GM23248 (cell line): ENCODE measurements at regions not wholly inside any gene's neighbourhood (a gene's known extent, or its start where the extent isn't known, plus 50 kb on each side); places are given as distances from the start of the nearest gene placed in this dataset.
"Not testable (repeated sequence)": the region's sequence is repeated elsewhere in the genome, so short reads cannot be mapped to it uniquely, and the experiment has no call there.

ENCODE experiments used
- DNase-seq: peaks from one replicate; pipeline ENCODE4 v3.0.0-alpha.2; 2015
- H2AFZ ChIP-seq: fragments of 200-600 bp; sonication (generic); 2 replicates; pipeline ENCODE4 v1.6.1; 2016; ENCODE audit warnings: antibody characterized with exemption
- H3F3A ChIP-seq: fragments of 200-600 bp; sonication (generic); 2 replicates; pipeline ENCODE4 v1.6.1; 2016; ENCODE audit warnings: mild to moderate bottlenecking, antibody characterized with exemption, mixed run types; ENCODE audit not compliant: insufficient read depth
- H3K27ac ChIP-seq: fragments of 200-600 bp; sonication (generic); 2 replicates; pipeline ENCODE4 v1.5.1; 2016; ENCODE audit warnings: mild to moderate bottlenecking
- H3K27me3 ChIP-seq: fragments of 200-600 bp; sonication (generic); replicated peaks from 2 replicates; pipeline ENCODE4 v1.6.1; 2016; ENCODE audit warnings: mild to moderate bottlenecking; ENCODE audit not compliant: insufficient read depth
- H3K36me3 ChIP-seq: fragments of 200-600 bp; sonication (generic); 2 replicates; pipeline ENCODE4 v1.6.1; 2016; ENCODE audit warnings: low read depth, mild to moderate bottlenecking
- H3K4me1 ChIP-seq: fragments of 200-600 bp; sonication (generic); 2 replicates; pipeline ENCODE4 v1.6.1; 2016; ENCODE audit warnings: mild to moderate bottlenecking; ENCODE audit not compliant: insufficient read depth
- H3K4me2 ChIP-seq: fragments of 200-600 bp; sonication (generic); one replicate; pipeline ENCODE4 v1.6.1; 2016; ENCODE audit warnings: mild to moderate bottlenecking; ENCODE audit not compliant: unreplicated experiment
- H3K4me3 ChIP-seq: fragments of 200-600 bp; sonication (generic); 2 replicates; pipeline ENCODE4 v1.5.1; 2016; ENCODE audit warnings: mild to moderate bottlenecking
- H3K79me2 ChIP-seq: fragments of 200-600 bp; sonication (generic); 2 replicates; pipeline ENCODE4 v1.6.1; 2016; ENCODE audit warnings: mild to moderate bottlenecking; ENCODE audit not compliant: insufficient read depth
- H3K9ac ChIP-seq: fragments of 200-600 bp; sonication (generic); 2 replicates; pipeline ENCODE4 v1.6.1; 2016; ENCODE audit warnings: mild to moderate bottlenecking
- H3K9me2 ChIP-seq: fragments of 200-600 bp; sonication (generic); 2 replicates; pipeline ENCODE4 v1.6.1; 2016; ENCODE audit warnings: mixed run types, mild to moderate bottlenecking, moderate library complexity; ENCODE audit not compliant: insufficient read depth
- H3K9me3 ChIP-seq: fragments of 200-600 bp; sonication (generic); one replicate; pipeline ENCODE4 v1.6.1; 2017; ENCODE audit warnings: low read depth
- H4K20me1 ChIP-seq: fragments of 200-600 bp; sonication (generic); 2 replicates; pipeline ENCODE4 v1.6.0; 2016; ENCODE audit not compliant: insufficient read depth
- EZH2 ChIP-seq: fragments of 200-600 bp; sonication (generic); IDR thresholded peaks from 2 replicates; pipeline ENCODE4 v1.6.1; 2018; ENCODE audit warnings: antibody characterized with exemption, mild to moderate bottlenecking; ENCODE audit not compliant: insufficient read depth, poor library complexity, severe bottlenecking
- EZH2phosphoT487 ChIP-seq: fragments of 200-600 bp; sonication (generic); IDR thresholded peaks from 2 replicates; pipeline ENCODE4 v1.6.1; 2018; ENCODE audit warnings: antibody characterized with exemption, moderate library complexity, mild to moderate bottlenecking, low read depth; ENCODE audit not compliant: insufficient read depth
- WGBS, 2 experiments: methylation state at CpG; one replicate each; pipeline ENCODE4 v1.1.6; 2015 to 2017; ENCODE audit warnings: low lambda C conversion rate in 2 of 2, low coverage in 1 of 2; ENCODE audit errors: missing lambda C conversion rate in 2 of 2; 5-methylcytosine and 5-hydroxymethylcytosine counted together
- in situ Hi-C: fragments of 300-500 bp; cut with MboI; formaldehyde crosslinking; loops from 2 replicates; pipeline ENCODE4 v1.15.0; 2020

DNA sequence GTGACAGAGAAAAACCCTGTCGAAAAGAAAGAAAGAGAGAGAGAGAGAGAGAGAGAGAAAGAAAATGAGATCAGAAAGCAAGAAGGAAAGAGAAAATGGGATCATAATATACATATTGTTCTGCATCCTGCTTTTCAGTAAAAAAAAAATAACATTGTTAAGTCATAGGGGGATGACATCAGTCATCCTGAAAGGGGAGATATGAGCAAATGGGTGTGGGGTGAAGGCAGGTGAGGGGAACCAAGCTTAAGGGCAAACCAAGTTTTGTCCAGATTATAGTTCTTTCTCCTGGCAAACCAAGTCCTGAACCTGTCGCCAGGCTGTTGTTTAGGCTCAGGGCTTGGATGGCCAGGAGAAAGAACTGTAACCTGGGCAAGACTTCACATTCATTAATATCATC is 92.6 kb upstream of the TMTC4 start:
- no peak for DNase-seq
- H3K79me2 ChIP-seq = no peaks in the 10 kb centered on the region
- H2AFZ ChIP-seq = no peak overlapping the region
- H3K27ac ChIP-seq = no peak overlapping the region
- H3F3A ChIP-seq = no peaks in the 10 kb centered on the region
- H3K9me3 ChIP-seq = no peaks in the 10 kb centered on the region
- no peak overlapping the region for H3K4me2 ChIP-seq
- H3K4me1 ChIP-seq = no peaks in the 10 kb centered on the region
- H3K36me3 ChIP-seq = no peaks in the 10 kb centered on the region
- H3K4me3 ChIP-seq = no peak overlapping the region
- TF ChIP-seq EZH2 (no peak), EZH2phosphoT487 (no peak)
- H3K9me2 ChIP-seq = no peaks in the 10 kb centered on the region
- no peak overlapping the region for H3K9ac ChIP-seq
- H4K20me1 ChIP-seq = no peaks in the 10 kb centered on the region
- 53 to 55% methylated on average over 2 of the region's 2 CpGs for WGBS, 2 experiments
- in situ Hi-C loops = no loop called here
- H3K27me3 ChIP-seq = no peaks in the 10 kb centered on the region

DNA sequence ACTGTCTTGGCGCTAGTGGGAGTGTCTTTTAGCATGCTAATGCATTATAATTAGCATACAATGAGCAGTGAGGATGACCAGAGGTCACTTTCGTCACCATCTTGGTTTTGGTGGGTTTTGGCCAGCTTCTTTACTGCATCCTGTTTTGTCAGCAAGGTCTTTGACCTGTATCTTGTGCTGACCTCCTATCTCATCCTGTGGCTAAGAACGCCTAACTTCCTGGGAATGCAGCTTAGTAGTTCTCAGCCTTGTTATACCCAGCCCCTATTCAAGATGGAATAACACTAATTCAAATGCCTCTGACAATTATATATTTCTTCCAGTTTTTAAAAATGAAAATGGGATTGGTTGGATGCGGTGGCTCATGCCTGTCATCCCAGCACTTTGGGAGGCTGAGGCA is 92.0 kb upstream of the TMTC4 start:
- DNase-seq, H3K4me3 ChIP-seq, H3K9me2 ChIP-seq, H2AFZ ChIP-seq, in situ Hi-C loops, H3K9me3 ChIP-seq, H3K36me3 ChIP-seq, H3K4me2 ChIP-seq, H3K79me2 ChIP-seq, H3K27me3 ChIP-seq, H3K27ac ChIP-seq, H3K9ac ChIP-seq, H4K20me1 ChIP-seq, H3F3A ChIP-seq, H3K4me1 ChIP-seq: not testable (repeated sequence)
- WGBS, 2 experiments = 63 to 69% methylated on average over 4 of the region's 4 CpGs

DNA sequence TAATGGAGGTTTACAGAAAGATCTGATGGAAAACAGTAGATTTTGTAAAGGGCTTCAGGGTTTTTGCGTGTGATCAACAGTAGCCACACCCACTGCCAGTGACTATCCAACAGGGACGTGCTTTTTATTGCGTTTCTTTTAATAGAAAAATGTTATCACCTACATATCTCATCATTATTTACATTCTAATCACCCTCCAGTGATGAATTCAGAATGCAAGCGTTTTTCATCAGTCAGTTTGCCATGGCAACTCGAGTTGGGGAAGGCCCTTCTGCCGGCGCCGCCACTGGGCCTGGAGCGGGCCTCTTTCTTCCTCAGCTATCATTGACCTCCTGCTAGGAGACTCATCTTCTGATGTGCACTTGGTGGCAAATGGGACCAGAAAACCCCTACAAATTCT is 90.3 kb upstream of the TMTC4 start:
- H3K27me3 ChIP-seq = no peaks in the 10 kb centered on the region

GRCh38 chr13:100762126-100762525 is 87.5 kb upstream of the TMTC4 start:
- H3K36me3 ChIP-seq, H3K9ac ChIP-seq, H2AFZ ChIP-seq, H3K4me2 ChIP-seq, H3K9me3 ChIP-seq, H3K4me3 ChIP-seq, H3K9me2 ChIP-seq, H3K27me3 ChIP-seq, H4K20me1 ChIP-seq, DNase-seq, H3K4me1 ChIP-seq, H3F3A ChIP-seq, H3K79me2 ChIP-seq, in situ Hi-C loops, H3K27ac ChIP-seq: not testable (repeated sequence)
- WGBS, 2 experiments = 84 to 86% methylated on average over 7 of the region's 22 CpGs

More for the DNA sequence above, 90.3 kb upstream of the TMTC4 start:
- TF ChIP-seq EZH2 (no peak), EZH2phosphoT487 (no peak)
- no peaks in the 10 kb centered on the region for H3F3A ChIP-seq
- H2AFZ ChIP-seq = no peak overlapping the region
- H3K4me2 ChIP-seq = no peak overlapping the region
- no peak overlapping the region for H3K9ac ChIP-seq
- DNase-seq = no peak
- no peaks in the 10 kb centered on the region for H3K36me3 ChIP-seq
- no peaks in the 10 kb centered on the region for H3K79me2 ChIP-seq
- no peaks in the 10 kb centered on the region for H4K20me1 ChIP-seq
- no peaks in the 10 kb centered on the region for H3K9me2 ChIP-seq
- in situ Hi-C loops = no loop called here
- H3K4me3 ChIP-seq = no peak overlapping the region
- no peaks in the 10 kb centered on the region for H3K9me3 ChIP-seq
- 64% methylated on average over 9 of the region's 9 CpGs for WGBS, 2 experiments
- no peak overlapping the region for H3K27ac ChIP-seq
- H3K4me1 ChIP-seq = no peaks in the 10 kb centered on the region

GRCh38 chr13:100755891-100756290 is 81.3 kb upstream of the TMTC4 start:
- in situ Hi-C loops = no loop called here
- Histone ChIP-seq H2AFZ (no peak overlapping the region), H3K9ac (no peak overlapping the region), H3K9me3 (no peaks in the 10 kb centered on the region), H3F3A (no peaks in the 10 kb centered on the region), H3K36me3 (no peaks in the 10 kb centered on the region), H3K4me1 (no peaks in the 10 kb centered on the region), H3K27ac (no peak overlapping the region), H3K79me2 (no peaks in the 10 kb centered on the region), H4K20me1 (no peaks in the 10 kb centered on the region), H3K9me2 (no peaks in the 10 kb centered on the region), H3K27me3 (no peaks in the 10 kb centered on the region), H3K4me3 (no peak overlapping the region), H3K4me2 (no peak overlapping the region)
- whole genome bisulfite sequencing, 2 experiments = 18 to 20% methylated on average over 1 of the region's 1 CpG
- DNase-seq = no peak
- TF ChIP-seq EZH2phosphoT487 (no peak), EZH2 (no peak)
